Effector memory CD4-positive, alpha-beta T cell (primary cell): ENCODE measurements at regions not wholly inside any gene's neighbourhood (a gene's known extent, or its start where the extent isn't known, plus 50 kb on each side); places are given as distances from the start of the nearest gene placed in this dataset.

ENCODE experiments used
- DNase-seq, 3 donors: peaks; one replicate each; pipeline ENCODE4 v3.0.0-alpha.2; 2020
- H3K27ac ChIP-seq: 2 replicates; pipeline ENCODE4 v1.7.0; 2013; ENCODE audit warnings: mild to moderate bottlenecking, low read length, moderate library complexity; ENCODE audit not compliant: insufficient read depth, poor library complexity, severe bottlenecking
- H3K27me3 ChIP-seq: replicated peaks from 2 replicates; pipeline ENCODE4 v1.7.0; 2013; ENCODE audit warnings: mild to moderate bottlenecking, low read length; ENCODE audit not compliant: insufficient read depth, control insufficient read depth, poor library complexity, severe bottlenecking
- H3K36me3 ChIP-seq: 2 replicates; pipeline ENCODE4 v1.7.0; 2013; ENCODE audit warnings: mild to moderate bottlenecking, low read length, moderate library complexity; ENCODE audit not compliant: control insufficient read depth, insufficient read depth
- H3K4me1 ChIP-seq: 2 replicates; pipeline ENCODE4 v1.7.0; 2013; ENCODE audit warnings: low read length, mild to moderate bottlenecking; ENCODE audit not compliant: control insufficient read depth, insufficient read depth, poor library complexity, severe bottlenecking
- H3K4me3 ChIP-seq: 2 replicates; pipeline ENCODE4 v1.7.0; 2013; ENCODE audit warnings: low read length, low read depth, mild to moderate bottlenecking; ENCODE audit not compliant: insufficient read depth, poor library complexity, severe bottlenecking
- H3K9me3 ChIP-seq: 2 replicates; pipeline ENCODE4 v1.7.0; 2013; ENCODE audit warnings: mild to moderate bottlenecking, low read length, moderate library complexity; ENCODE audit not compliant: control insufficient read depth

- no peaks in the 10 kb centered on the region for H3K27me3 ChIP-seq
- no peaks in the 10 kb centered on the region for H3K36me3 ChIP-seq
- no peaks in the 10 kb centered on the region for H3K4me1 ChIP-seq
- no peak overlapping the region for H3K27ac ChIP-seq
- H3K4me3 ChIP-seq = no peak overlapping the region
- DNase-seq = no peak
- H3K9me3 ChIP-seq = no peaks in the 10 kb centered on the region
Measured at GRCh38 chr10:10292501-10292900, 725.2 kb upstream of the CELF2 start.

- no peaks in the 10 kb centered on the region for H3K36me3 ChIP-seq
- H3K9me3 ChIP-seq = no peaks in the 10 kb centered on the region
- no peaks in the 10 kb centered on the region for H3K27me3 ChIP-seq
- H3K4me1 ChIP-seq = no peaks in the 10 kb centered on the region
- no peak for DNase-seq
- H3K4me3 ChIP-seq = no peak overlapping the region
- no peak overlapping the region for H3K27ac ChIP-seq
Measured at GRCh38 chr10:10293041-10293440, 724.6 kb upstream of the CELF2 start.

- H3K9me3 ChIP-seq = no peaks in the 10 kb centered on the region
Measured at GRCh38 chr10:10293481-10293951, 724.2 kb upstream of the CELF2 start.

GRCh38 chr10:10294184-10294880 lies 723.3 kb upstream of the CELF2 start:
- Histone ChIP-seq H3K4me1 (no peaks in the 10 kb centered on the region), H3K27ac (no peak overlapping the region)

More at GRCh38 chr10:10293481-10293951, 724.2 kb upstream of the CELF2 start:
- Histone ChIP-seq H3K4me1 (no peaks in the 10 kb centered on the region), H3K4me3 (no peak overlapping the region), H3K27me3 (no peaks in the 10 kb centered on the region), H3K36me3 (no peaks in the 10 kb centered on the region), H3K27ac (no peak overlapping the region)
- DNase-seq = no peak

DNA sequence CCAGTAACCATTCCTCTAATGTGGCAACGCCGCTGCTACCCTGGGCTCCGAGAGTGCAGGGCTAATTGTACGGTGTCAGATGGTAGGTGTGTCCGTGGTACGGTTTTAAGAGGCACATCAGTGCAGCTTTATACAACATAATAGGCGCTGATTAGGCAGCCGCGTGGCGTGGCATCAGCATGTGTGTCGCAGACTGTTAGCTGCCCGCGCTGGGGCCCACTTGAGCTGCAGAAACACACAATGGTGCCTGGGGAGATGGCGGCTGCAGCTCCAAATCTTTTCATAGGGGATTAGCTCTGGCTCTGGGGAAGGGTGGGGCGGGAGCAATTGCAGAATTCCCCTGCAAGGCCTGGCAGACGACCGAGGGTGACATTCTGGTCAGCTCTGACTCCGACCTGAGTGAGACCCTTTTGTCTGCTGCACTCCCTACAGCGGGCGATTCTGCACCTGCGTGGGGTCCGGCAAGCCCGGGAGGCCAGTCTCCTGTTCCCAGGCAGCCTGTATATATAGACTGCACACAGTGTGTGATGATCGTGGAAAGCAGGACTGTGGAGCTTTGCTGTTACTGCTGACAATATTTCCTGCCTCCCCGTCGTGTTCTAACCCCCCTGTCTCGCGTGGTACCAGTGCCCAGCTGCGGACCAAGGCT lies 722.7 kb upstream of the CELF2 start:
- H3K4me1 ChIP-seq = no peaks in the 10 kb centered on the region
- no peaks in the 10 kb centered on the region for H3K9me3 ChIP-seq
- no peak overlapping the region for H3K4me3 ChIP-seq
- no peaks in the 10 kb centered on the region for H3K36me3 ChIP-seq
- DNase-seq = no peak
- H3K27me3 ChIP-seq = no peaks in the 10 kb centered on the region
- no peak overlapping the region for H3K27ac ChIP-seq

More at GRCh38 chr10:10294184-10294880, 723.3 kb upstream of the CELF2 start:
- H3K4me3 ChIP-seq = no peak overlapping the region
- no peaks in the 10 kb centered on the region for H3K27me3 ChIP-seq
- no peaks in the 10 kb centered on the region for H3K9me3 ChIP-seq
- H3K36me3 ChIP-seq = no peaks in the 10 kb centered on the region
- DNase-seq = no peak

DNA sequence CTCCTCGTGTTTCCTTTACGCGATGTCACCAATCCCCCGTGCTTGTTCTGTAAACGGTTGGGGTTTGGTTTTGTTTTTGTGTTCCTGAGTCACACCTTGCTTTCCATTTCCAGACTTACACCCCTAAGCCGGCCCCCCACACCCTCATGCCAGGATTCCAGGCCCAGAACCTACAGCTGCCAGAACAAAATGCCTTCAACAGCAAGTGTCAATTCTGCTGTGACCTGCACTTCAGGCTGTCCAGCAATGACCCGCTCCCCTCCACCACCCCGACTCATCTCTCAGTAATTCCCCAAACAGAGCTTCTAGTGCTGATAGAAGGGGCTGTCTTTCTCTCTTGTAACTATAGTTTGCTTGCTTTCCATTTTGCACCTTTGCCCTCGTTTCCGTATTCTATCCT lies 722.1 kb upstream of the CELF2 start:
- Histone ChIP-seq H3K27ac (no peak overlapping the region), H3K4me3 (no peak overlapping the region), H3K27me3 (no peaks in the 10 kb centered on the region), H3K4me1 (no peaks in the 10 kb centered on the region), H3K9me3 (no peaks in the 10 kb centered on the region), H3K36me3 (no peaks in the 10 kb centered on the region)
- no peak for DNase-seq

- no peak overlapping the region for H3K4me3 ChIP-seq
- no peak overlapping the region for H3K27ac ChIP-seq
- no peaks in the 10 kb centered on the region for H3K27me3 ChIP-seq
- no peak for DNase-seq
- H3K36me3 ChIP-seq = no peaks in the 10 kb centered on the region
- no peaks in the 10 kb centered on the region for H3K4me1 ChIP-seq
- H3K9me3 ChIP-seq = no peaks in the 10 kb centered on the region
Measured at GRCh38 chr10:10302689-10303088, 715.0 kb upstream of the CELF2 start.

DNA sequence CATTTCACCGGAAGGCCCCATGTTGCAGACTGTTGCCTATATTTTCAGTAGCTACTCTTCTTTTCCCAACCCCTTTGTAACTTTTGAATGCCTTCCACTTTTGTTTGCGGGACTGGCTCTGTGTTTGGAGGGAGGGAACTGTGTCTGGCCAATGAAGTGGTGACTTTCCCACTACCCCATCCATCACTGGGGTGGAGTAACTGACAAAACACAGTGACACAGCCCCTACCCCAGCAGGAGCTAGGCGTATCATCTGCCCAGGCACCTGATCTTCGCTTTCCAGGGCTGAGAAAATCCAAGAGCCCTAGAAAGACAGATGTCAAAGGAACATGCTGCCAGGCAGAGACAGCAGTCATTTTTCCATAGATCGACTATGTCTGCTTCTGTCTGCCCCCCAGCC lies 710.6 kb upstream of the CELF2 start:
- Histone ChIP-seq H3K4me3 (no peak overlapping the region), H3K4me1 (no peaks in the 10 kb centered on the region), H3K36me3 (no peaks in the 10 kb centered on the region), H3K27me3 (no peaks in the 10 kb centered on the region), H3K9me3 (no peaks in the 10 kb centered on the region), H3K27ac (no peak overlapping the region)
- no peak for DNase-seq

- DNase-seq = no peak
- Histone ChIP-seq H3K9me3 (no peaks in the 10 kb centered on the region), H3K4me3 (no peak overlapping the region), H3K4me1 (no peaks in the 10 kb centered on the region), H3K27ac (no peak overlapping the region), H3K36me3 (no peaks in the 10 kb centered on the region), H3K27me3 (no peaks in the 10 kb centered on the region)
Measured at GRCh38 chr10:10307551-10307950, 710.1 kb upstream of the CELF2 start.

- H3K9me3 ChIP-seq = no peaks in the 10 kb centered on the region
- no peak overlapping the region for H3K4me3 ChIP-seq
- H3K36me3 ChIP-seq = no peaks in the 10 kb centered on the region
- no peaks in the 10 kb centered on the region for H3K4me1 ChIP-seq
- no peak overlapping the region for H3K27ac ChIP-seq
- H3K27me3 ChIP-seq = no peaks in the 10 kb centered on the region
- DNase-seq = no peak
Measured at GRCh38 chr10:10310498-10310897, 707.2 kb upstream of the CELF2 start.
